HG03342 (cell line): ENCODE measurements at regions not wholly inside any gene's neighbourhood (a gene's known extent, or its start where the extent isn't known, plus 50 kb on each side); places are given as distances from the start of the nearest gene placed in this dataset.

Experiments used
- ATAC-seq: cut with Tn5 transposase; IDR thresholded peaks from one replicate; pipeline ENCODE4 v1.9.1; 2021; ENCODE audit warnings: mild to moderate bottlenecking, moderate library complexity; ENCODE audit not compliant: unreplicated experiment

DNA sequence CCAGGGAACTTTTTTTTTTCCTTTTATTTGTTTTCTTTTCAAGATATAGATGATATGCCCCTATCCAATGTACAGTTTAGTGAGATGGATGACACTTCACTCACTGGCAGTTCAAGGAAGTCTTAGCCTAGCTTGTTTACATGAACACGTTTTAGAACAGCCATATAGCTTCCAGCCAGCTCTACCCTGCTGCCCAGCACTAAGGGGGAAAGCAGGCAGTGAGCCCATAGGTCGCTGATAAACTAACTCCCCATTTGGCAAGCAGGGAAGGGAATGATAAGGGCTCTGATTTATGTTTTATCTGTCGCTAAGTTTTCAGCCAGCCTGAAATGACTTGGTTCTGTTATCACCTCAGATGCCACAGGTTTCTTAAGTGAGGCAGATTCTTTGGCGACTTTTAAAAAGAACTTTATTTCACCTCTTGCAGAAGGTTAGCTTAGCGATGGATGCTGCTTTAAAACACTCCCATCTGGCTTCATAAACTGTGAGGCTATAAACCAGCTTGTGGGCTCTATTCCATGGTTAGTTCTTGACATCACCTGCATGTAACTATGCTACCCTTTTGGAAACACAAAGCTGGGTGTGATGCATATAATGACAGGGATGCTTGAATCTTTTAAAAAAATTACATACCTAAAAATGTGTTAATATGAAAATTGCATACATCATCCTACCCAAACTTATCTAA is 348.4 kb downstream of the FBXO8 start:
- no peak for ATAC-seq

GRCh38 chr4:173934201-173934600 is 349.3 kb downstream of the FBXO8 start:
- no peak for ATAC-seq

DNA sequence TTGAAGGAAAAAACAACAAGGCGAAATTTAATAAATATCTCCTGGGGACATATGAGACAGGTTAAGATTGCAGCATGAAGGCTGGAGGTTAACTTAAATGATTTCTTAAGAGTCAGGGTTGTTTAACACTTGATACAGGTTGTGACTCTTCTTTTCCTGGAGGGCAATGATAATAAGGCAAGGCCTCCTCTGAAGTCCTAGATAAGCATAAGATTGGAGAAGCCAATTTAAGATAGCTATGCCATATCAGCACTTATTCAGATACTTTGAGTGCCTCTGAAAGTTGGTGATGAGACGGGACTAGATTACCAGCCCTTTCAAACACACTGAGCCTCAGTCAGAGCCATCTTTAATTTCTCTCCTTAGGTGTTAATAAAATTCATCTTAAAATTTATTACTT is 350.8 kb downstream of the FBXO8 start:
- ATAC-seq = no peak

- no peak for ATAC-seq
These were observed 353.0 kb downstream of the FBXO8 start for GRCh38 chr4:173930329-173930967.

GRCh38 chr4:173929921-173930320 is 353.5 kb downstream of the FBXO8 start:
- ATAC-seq = no peak

- ATAC-seq = peak; percentile 64
These were observed 358.9 kb downstream of the FBXO8 start for GRCh38 chr4:173924561-173924960.

- no peak for ATAC-seq
These were observed 363.6 kb downstream of the FBXO8 start for GRCh38 chr4:173919861-173920260.

DNA sequence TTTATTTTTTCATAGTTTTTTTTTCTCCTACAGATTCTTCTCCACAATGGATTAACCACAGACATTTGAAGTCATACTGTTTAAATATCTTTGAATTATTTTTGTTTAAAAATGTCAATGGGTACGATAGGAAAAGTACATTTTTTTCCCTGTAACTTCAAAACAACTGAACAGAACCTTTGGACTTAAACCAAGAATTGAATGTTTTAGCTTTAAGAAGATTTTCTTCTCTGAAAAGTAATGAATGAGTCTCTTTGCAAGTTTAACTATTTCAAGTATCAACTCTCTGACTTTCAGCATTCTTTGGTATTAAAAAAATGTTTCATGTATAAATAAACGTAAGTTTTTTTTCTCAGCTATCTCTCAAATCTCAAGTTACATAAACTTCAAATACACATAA is 364.3 kb downstream of the FBXO8 start:
- ATAC-seq = no peak

- no peak for ATAC-seq
These were observed 366.1 kb downstream of the FBXO8 start for GRCh38 chr4:173917255-173917960.

DNA sequence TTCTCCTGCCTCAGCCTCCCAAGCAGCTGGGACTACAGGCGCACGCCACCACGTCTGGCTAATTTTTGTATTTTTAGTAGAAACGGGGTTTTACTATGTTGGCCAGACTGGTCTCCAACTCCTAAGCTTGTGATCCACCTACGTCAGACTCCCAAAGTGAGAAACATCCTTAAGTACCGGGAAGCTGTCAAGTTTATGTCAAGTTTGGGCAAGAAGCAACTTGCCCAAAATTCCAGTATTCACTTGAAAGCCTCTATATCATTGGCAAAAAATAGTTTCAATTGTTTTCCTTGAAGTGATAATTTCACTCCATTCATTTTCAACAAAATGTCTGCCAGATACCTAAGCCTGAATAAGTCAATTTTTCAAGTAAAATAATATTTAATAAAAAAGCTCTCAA is 370.0 kb downstream of the FBXO8 start:
- ATAC-seq = no peak

- ATAC-seq = no peak
These were observed 371.1 kb downstream of the FBXO8 start for GRCh38 chr4:173912384-173912783.

GRCh38 chr4:173910891-173911290 is 372.6 kb downstream of the FBXO8 start:
- no peak for ATAC-seq

DNA sequence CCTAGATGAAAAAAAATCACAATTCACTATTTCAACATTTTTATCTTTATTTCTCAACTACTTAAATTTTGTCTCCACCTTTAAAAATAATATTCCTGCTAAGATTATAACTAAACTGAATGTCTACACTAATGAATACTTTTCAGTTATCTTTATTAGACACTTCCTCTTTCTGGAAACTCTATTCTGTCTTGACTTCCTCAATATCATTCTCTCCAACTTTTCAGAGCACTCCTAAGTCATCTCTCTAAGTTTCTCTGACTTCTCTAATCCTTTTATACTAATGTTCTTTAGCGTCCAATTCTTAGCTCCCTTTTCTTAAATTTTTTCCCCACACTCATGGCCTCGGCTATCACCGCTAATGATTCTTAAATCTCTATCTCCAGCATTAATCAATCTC is 374.2 kb downstream of the FBXO8 start:
- ATAC-seq = no peak

- ATAC-seq = no peak
These were observed 369.8 kb upstream of the HAND2 start for GRCh38 chr4:173899813-173900212.

GRCh38 chr4:173891072-173891471 is 361.0 kb upstream of the HAND2 start:
- ATAC-seq = no peak

DNA sequence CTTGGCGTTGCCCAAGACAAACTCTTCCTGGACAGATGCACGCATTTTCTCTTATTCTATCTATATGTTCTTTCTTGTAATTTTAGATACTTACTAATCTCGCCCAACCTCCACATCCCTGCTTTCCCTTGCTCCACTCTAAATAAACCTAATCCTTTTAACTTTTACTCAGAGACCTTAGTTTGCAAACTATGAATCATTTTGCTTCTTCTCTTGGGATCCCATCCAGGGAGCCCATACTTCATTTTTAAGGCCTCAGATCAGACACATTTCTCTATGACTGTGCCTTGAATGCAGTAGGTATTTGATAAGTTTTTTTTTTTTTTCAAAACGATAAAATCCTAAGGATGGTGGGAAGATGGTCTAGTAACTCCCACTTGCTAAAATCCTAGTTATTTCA is 353.8 kb upstream of the HAND2 start:
- ATAC-seq = no peak

GRCh38 chr4:173880897-173881296 is 350.9 kb upstream of the HAND2 start:
- ATAC-seq = no peak

GRCh38 chr4:173879509-173879908 is 349.5 kb upstream of the HAND2 start:
- no peak for ATAC-seq

- no peak for ATAC-seq
These were observed 348.7 kb upstream of the HAND2 start for GRCh38 chr4:173878701-173879100.

- ATAC-seq = no peak
These were observed 341.6 kb upstream of the HAND2 start for GRCh38 chr4:173871643-173872042.

- no peak for ATAC-seq
These were observed 336.4 kb upstream of the HAND2 start for GRCh38 chr4:173866322-173867026.

DNA sequence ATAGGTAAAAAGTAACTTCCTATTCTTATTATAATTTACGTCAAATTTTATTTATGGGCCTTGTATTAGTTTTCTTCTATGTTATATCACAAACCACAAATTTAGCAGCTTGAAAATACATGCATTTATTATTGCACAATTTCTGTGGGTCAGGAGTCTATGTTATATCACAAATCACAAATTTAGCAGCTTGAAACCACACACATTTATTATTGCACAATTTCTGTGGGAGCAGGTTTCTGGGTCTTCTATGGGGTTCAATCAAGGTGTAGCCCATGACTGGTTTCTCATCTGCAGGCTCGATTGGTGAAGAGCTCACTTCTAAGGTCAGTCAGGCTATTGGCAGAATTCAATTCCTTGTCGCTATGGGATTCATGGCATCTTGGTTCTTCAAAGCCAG is 332.7 kb upstream of the HAND2 start:
- ATAC-seq = no peak
